Fibroblast of gingiva (primary cell): ENCODE measurements at regions not wholly inside any gene's neighbourhood (a gene's known extent, or its start where the extent isn't known, plus 50 kb on each side); places are given as distances from the start of the nearest gene placed in this dataset.
"Not testable (repeated sequence)": the region's sequence is repeated elsewhere in the genome, so short reads cannot be mapped to it uniquely, and the experiment has no call there.

Source experiments
- DNase-seq: peaks from one replicate; pipeline ENCODE4 v3.0.0-alpha.2; 2011; ENCODE audit warnings: low read depth

DNA sequence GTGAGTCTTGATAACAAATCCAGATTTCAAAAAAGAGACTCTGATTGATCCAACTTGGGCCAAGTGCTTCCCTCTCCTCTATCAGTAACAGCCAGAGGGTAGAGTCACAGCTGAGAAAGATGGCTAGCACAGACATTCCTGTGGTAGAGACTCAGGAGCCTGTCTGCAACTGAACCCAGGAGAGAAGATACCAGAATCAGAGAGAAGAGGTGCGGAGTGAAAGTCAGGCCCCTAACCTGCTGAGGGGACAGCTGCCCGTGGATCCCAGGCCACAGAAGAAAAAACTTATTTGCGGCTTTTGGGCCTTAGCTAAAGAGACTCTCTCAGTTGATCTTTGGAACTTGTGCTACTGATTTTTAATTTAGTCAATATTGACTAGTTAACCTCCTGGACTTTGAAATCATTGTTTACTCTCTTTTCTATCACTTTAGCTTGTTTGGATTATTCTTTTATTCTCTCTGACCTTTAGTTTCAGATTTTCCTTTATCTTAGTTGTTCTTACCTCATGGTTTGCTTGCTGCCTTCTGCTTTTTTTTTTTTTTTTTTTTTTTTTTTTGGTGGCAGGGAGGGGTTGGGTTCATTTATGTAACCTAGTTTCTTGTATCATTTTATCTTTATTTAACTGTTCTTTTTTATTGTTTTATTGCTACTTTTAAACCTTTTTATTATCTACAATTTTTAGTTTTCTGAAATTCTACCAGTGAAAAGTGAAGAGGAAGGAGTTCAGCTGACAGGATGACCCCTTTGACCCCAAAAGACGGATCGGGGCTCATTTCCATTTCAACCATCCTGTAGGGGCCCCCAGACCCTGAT is 154.9 kb upstream of the KRR1 start:
- DNase-seq = no peak

DNA sequence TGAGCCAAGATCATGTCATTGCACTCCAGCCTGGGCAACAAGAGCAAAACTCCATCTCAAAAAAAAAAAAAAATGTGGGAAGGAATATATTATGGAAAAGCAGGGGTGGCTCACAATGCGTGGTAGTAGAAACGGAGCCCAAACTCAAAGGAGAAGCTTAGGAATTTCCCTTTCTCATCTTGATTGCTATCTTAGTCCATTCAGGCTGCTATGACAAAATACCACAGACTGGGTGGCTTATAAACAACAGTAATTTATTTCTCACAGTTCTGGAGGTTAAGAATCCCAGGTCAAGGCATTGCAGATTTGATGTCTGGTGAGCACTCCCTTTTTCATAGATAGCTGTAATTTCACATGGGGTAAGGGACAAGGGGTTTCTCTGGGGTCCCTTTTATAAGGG is 153.8 kb upstream of the KRR1 start:
- DNase-seq = no peak

DNA sequence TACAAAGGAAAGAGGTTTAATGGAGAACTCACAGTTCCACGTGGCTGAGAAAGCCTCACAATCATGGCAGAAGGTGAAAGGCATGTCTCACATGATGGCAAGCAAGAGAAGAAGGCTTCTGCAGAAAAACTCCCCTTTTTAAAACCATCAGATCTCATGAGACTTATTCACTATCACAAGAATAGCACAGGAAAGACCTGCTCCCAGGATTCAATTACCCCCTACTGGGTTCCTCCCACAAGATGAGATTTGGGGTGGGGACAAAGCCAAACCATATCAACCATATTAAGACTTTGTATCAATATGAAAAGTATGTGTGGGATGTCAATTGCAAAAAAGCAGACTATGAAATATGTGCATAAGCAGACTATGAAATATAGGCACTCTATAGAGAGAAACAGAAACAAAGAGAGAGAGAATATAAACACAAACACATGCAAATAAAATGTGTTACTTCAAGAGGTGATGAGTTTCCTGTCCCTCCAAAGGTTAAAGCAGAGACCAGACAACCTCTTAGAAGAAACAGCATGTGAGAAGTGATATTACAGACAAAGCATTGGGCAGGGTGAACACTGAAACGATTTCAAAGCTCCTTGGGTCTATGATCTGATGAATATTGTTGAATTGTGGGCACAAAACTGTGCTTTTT is 151.2 kb upstream of the KRR1 start:
- DNase-seq = no peak

DNA sequence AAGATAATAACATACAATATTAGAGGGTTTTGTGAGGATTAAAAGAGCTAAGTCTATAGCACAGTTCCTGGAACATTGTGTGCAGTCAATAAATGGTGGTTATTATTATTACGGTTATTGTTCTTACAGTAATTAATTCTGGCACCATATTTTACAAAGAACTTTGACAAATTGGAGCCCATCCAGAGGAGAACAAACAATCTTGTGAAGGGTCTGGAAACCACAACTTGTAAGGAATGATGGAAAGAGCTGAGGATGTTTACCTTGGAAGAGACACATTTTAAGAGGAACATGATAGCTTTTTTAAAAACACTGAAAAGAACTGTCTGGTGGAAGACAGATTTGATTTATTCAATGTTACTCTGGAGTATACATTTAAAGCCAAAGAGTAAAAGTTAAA is 150.5 kb upstream of the KRR1 start:
- peak; percentile 62 for DNase-seq

DNA sequence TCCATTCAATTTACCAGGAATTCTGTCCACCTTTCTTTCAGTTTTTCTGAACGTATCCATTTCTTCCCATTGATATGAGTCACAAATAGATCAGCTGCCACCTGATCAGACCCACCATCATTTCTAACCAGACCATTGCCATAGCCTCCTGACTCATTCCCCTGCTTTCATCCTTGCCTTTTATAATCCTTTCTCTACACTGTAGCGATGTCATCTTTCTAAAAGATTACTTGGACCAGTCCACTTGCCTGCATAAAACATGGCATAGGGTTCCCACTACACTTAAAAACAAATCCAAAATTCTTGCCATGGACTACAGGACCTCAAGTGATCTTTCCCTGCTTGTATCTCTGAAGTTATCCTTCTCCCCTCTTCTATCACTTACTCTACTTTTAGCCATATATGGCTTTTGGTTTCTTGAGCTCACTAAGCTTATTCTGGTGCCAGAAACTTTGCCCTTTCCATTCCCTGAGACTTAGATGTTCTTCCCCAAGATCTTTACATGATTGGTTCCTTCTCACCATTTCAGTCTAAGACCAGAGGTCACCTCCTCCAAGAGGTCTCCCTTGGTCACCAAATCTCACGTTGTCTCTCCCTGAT is 149.5 kb upstream of the KRR1 start:
- no peak for DNase-seq

DNA sequence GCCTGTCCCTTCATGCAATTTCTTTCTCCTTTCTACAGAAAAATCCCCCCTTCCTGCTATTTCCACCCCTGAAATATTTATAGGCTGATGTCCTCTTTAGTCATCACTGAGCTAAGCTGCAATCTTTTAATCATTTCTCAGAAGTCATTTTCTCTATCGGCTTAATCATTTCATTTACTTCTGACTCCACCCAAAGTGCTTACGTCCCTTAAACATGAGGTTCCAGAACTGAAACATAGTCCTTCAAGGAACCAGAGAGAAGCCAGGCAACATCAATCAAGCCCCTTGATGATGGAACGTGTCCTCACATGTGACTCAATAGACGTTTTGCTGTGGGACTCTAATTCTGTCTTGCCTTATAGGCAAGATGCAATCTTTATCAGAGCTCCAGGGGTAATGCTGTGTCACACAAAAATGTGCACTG is 148.7 kb upstream of the KRR1 start:
- peak; percentile 42 for DNase-seq

DNA sequence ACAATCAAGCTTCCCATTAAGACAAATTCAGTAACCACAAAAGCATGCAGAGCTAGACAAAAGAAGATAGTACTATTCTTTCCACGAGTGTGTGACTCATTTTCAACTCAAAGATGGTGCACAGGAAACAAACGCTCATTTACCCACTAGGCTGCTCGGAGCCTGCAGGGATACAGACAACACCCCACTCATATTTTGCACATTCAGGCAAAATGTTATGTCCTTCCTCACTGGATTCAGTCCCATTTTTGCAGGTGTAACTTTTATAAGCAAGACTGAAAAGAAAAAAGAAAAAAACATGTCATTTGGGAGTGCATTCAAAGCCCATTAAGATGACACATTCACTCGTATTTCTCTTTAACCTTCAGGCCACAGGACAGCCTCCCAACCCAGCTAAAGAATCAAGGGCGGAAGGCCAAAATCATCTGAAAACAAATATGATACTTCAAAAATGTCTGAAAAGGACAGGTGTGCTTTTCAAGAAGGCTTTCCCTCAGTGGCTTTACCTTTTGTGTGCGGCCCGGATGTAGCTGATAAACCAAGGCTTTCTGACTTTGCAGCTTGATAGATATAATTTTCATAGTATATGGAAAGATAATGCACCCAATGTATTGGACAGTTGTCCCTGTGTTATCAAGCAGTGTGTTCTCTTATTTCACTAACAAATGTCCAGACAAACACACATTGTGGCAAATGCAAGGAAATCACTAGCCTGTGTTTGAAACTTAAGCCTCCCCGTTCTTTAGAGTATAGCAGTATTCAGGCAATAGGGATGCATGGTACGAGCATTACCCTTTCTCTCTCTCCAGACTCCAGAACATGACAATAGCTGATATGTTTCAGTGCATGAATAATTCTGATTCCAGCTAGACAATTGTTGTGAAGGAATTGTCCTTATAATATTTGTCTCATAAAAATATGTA is 147.8 kb upstream of the KRR1 start:
- peak; percentile 30 for DNase-seq

DNA sequence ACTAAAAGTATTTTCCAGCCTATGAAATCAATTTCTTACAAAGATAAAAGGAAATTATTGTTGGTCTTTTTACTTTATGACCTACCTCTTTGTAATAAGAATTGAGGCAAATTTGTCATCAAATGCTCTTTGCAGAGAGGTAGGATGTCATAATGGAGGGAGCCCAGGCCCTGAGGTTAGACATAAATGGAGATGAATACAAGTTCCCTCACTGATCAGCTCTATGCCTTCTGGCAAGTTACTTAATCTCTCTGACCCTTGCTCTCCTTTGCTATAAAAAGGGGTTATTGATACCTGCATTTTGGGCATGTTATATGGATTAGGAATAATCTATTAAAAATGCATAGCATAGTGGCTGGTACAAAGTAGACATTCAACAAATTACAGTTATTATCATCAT is 146.9 kb upstream of the KRR1 start:
- no peak for DNase-seq

DNA sequence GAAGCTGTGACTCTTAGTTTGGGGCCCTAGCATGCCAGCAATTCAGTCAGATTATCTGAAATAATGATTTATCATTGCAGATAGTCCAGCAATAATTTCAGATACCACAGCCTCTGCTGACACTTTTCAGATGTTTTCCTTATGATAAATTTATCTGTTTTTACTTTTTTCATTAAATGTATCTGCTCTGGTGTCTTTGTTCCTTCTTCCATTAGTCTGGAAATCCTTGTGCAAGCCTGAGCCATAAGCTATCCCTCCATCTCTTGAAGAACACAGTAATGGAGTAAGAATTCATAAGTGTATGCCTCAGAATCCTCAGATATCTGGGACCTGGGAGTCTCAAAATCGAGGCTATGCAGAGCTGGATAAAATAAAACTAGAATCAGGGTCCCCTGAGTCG is 146.4 kb upstream of the KRR1 start:
- DNase-seq = no peak

DNA sequence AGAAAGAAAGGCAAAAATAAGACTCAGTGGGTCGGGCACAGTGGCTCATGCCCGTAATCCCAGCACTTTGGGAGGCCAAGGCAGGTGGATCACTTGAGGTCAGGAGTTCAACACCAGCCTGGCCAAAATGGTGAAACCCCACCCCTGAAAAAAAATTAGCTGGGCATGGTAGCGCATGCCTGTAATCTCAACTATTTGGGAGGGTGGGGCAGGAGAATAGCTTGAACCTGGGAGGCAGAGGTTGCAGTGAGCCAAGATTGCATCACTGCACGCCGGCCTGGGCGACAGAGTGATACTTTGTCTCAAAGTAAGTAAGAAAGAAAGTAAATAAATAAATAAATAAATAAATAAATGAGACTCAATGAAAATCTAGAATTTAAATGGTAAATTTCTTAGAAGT is 145.9 kb upstream of the KRR1 start:
- DNase-seq = not testable (repeated sequence)

DNA sequence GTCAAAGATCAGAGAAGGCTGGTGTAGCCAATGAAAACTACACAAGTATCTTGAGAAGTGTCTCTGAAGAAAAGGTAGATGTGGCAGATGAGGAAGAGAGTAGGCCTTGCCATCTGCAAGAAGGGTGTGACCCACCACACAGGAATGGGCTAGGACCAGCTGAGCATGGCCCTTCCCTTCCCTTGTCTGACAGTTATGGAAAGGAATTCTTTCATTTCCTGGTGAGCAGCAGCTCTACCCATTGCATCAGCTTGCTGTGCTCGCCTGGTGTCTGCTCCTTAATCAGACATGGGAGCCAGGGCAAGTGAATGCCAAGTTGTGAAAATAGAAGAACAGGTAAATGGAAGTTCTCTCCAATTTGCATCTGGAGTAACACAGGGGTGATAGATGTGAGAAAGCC is 145.2 kb upstream of the KRR1 start:
- peak; percentile 67 for DNase-seq

DNA sequence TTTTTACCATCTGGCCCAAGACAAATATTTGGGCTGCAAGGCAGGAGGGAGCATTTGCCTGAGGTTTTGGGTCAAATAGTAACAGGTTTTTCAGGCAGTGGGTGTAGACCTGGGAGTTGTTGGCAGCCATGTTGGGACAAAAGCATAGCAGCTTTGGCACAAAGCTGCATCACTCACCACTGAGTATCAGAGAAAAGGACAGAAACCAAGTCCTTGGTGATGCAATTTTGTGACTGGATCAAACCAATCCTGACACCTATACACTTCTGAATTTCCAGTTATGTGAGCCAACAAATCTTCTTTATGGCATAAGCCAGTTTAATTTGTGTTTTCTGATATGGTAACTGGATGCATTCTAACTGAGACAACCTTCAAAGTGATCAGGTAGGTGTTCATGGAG is 144.8 kb upstream of the KRR1 start:
- DNase-seq = no peak

DNA sequence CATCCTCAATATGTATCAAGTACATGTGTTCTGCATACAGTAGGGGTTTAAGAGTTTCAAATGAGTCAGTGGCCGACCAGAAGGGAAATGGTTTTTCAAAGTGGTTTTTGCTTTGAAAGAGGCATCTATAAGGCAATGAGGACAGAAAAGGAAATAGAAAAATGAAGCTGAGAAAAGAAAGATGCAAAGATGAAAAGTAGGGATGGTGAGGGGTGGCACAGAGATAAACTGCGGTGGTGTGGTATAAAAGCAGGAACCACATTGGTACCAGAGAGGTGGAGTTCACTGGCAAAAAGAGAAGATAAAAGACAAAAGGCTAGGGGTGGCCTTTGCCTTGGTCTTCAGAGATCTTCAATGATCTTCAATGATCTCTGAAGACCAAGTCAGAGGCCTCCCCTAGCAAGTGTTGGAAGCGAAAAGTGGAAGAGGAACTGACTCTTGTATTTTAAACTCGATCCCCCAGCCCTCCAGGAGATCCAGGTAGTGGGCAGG is 144.0 kb upstream of the KRR1 start:
- DNase-seq = no peak

DNA sequence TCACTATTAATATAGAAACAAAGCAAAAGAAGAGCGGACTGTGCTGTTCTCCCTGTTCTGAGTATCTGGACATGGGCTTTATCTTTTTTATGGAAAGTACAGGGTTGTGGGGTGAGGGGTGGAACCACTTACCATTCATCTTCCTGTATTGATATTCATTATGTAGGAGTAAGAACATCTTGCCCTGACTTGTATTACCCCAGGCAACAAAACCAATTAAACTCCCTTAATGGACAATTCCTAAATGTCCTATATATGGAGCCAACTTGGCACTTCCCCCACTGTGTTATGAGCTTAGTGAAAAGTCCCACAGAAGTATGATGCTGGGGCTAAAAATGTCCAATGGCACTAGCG is 139.9 kb upstream of the KRR1 start:
- DNase-seq = no peak

DNA sequence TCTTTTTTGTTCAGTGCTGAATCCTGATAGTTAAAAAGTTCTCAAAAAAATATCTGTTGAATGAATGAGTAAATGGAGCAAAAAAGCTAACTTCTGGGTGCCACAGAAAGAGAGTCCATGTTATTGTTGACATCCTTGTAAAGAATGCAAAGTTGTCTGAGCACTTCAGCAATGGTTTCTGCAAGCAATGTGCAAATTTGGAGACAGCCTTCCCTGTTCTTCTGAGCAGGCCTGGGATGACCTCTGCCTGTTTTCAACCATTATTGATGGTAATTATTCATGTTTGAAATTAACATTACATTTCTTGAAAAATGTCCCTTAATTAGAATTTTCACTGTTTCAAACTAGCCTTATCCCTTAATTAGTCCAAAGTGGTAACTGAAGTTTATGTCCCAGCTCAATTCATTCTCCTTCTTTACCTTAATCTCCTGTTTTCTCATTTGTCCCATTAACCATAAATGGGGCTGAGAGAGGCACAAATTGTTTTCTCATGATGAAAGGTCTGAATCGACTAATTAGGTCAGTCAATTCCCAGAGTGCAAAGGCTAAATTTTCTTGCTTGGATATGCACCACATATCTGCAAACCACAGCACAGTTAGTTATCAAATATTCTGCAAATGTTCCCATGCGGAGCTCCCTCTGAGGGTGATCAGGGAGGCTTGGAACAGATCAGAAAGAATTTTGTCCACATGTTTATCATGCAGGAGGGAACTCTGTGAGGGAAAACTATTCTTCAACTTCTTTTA is 139.4 kb upstream of the KRR1 start:
- DNase-seq = no peak

DNA sequence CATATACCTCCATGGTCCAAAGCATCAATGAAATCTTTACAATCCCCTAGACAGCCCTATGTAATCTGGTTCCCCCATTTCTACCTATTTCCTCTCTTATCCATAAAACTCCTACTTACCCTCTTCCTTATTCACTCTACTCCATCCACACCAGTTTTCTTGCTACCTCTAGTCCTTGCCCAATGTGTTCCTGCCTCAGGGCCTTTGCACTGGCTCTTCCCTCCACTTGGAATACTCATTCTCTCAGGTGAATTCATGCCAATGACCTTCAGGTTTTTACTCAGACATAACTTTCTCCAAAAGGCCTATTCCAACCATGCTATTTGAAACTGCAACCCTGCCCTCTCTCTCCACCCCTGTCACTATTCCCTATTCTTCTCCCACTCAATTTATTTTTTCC is 138.7 kb upstream of the KRR1 start:
- no peak for DNase-seq

DNA sequence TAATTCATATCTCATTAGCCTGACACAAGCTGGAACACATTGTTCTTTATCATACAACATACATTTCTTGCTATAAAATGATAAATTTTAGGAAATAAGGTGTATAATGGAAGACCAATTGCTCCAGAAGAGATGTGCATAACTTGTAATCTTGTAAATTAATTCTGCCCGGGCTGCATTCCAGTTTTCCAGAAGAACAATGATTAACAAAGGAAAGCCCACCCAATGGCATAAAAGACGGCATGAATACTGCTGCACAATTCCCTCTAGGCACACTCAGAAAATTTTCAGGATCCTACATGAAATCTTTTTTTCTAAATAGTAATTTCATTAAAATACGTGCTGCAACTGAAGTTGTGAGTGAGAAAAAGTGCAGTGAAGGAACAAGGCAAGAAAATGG is 137.4 kb upstream of the KRR1 start:
- no peak for DNase-seq

DNA sequence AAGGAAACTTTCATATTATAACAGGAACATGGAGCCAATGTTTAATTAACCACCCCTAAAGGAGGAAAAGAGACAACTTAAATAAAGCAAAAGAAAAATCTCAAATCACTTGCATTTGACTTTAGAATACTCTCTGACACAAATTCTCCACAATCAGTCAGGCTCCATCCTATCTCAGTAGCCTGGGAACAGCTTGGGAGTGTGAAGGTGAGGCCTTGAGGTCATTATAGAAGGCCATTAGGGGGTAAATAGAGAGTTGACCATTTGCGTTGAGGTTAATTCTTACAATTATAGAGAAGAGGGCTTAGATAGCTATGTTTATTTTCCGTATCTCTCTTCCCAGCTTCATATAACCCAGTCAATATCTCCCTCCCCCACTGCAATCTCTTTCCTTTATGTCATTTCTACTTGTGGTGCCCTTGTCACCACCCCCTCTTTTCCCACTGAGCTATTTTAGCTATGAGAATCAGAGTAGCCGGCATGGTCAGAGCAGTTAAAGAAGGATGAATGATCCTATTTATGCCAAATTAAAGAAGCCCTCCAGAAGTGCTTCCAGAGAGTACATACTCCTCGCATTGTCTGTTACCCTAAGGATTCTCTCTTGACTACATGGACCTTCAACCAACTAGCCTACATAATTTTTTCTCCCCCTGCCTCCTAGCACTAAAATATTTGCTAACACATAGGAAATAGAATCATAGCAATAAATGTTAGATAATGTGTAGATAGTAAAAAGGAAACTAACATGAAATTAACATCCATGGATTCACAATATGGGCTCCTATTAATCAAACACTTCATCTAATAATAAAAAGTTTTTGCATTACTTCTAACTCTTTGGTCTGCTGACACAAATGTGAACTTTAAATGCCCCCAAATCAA is 135.2 kb upstream of the KRR1 start:
- no peak for DNase-seq

DNA sequence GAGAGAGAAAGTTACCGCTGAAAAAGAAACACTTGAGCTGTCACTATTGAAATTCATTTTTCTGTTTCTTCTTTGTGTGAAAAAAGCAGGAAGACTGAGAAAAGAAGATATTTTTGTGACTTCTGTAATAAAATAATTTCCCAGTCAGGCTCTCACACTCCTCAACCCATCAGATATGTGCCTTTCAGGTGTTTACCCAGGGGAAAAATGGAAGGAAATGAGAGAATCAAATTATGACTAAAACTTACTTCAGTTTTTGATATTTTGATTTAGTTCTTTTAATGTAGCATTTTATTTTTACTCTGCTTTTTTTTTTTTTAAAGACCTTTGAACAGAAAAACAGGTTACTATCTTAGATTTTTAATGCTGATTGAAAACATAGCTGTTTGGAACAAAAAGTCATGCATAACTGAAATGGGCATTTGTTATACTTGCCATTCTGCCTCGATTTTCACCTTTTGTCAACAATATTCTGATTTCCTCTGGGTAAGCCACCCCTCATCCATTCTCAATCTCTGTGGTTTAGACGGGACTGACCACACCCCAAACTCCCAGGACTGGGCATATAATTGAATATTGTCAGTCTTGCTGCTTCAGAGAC is 133.2 kb upstream of the KRR1 start:
- DNase-seq = no peak

DNA sequence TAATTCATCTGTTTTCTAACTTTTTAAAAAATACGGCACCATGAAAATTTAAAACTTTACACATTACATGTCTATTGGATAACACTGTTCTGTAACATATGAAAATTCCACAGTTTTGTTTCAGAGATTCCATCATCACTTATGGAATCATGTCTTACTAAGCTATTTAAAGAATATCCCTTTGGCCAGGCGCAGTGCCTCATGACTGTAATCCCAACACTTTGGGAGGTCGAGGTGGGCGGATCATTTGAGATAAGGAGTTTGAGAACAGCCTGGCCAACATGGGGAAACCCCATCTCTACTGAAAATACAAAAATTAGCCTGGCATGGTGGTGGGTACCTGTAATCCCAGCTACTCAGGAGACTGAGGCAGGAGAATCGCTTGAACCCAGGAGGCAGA is 131.7 kb upstream of the KRR1 start:
- not testable (repeated sequence) for DNase-seq
